Heart left ventricle (tissue), 16 donors: ENCODE measurements at regions not wholly inside any gene's neighbourhood (a gene's known extent, or its start where the extent isn't known, plus 50 kb on each side); places are given as distances from the start of the nearest gene placed in this dataset.

Experiments used
- ATAC-seq, 4 donors: fragments of 200-7000 bp; cut with Tn5 transposase; one replicate each; pipeline ENCODE4 v1.9.1; 2020 to 2022; ENCODE audit warnings: moderate library complexity in 4 of 4, mild to moderate bottlenecking in 3 of 4, moderate number of reproducible peaks in 1 of 4
- DNase-seq, 5 donors: peaks; one replicate each; pipeline ENCODE4 v3.0.0-alpha.2; 2020
- H3K27ac ChIP-seq, 12 donors: fragments of 200-600 bp; sonication (generic) in 4 of 12; one replicate each; pipeline versions ENCODE4 v1.5.0 to v1.8.0; 2016 to 2022; ENCODE audit warnings: mild to moderate bottlenecking in 2 of 12
- H3K27me3 ChIP-seq, 9 donors: fragments of 200-600 bp; sonication (generic) in 2 of 9; one replicate each; pipeline versions ENCODE4 v1.5.1 to v1.8.0; 2016 to 2022; ENCODE audit warnings: mild to moderate bottlenecking in 3 of 9
- H3K36me3 ChIP-seq, 9 donors: fragments of 200-600 bp; sonication (generic) in 2 of 9; one replicate each; pipeline versions ENCODE4 v1.5.0 to v1.8.0; 2018 to 2022; ENCODE audit warnings: mild to moderate bottlenecking in 2 of 9
- H3K4me1 ChIP-seq, 12 donors: fragments of 200-600 bp; sonication (generic) in 4 of 12; one replicate each; pipeline versions ENCODE4 v1.5.0 to v1.8.0; 2016 to 2022; ENCODE audit warnings: mild to moderate bottlenecking in 3 of 12
- H3K4me3 ChIP-seq, 12 donors: fragments of 200-600 bp; sonication (generic) in 4 of 12; one replicate each; pipeline versions ENCODE4 v1.5.0 to v1.8.0; 2017 to 2022; ENCODE audit warnings: mild to moderate bottlenecking in 9 of 12, moderate library complexity in 4 of 12
- H3K9me3 ChIP-seq, 12 donors: fragments of 200-600 bp; sonication (generic) in 4 of 12; one replicate each; pipeline versions ENCODE4 v1.5.0 to v1.8.0; 2016 to 2022; ENCODE audit warnings: mild to moderate bottlenecking in 1 of 12
- CTCF ChIP-seq, 12 donors: fragments of 200-600 bp; sonication (generic) in 4 of 12; IDR thresholded peaks; one replicate each; pipeline versions ENCODE4 v1.5.0 to v1.8.0; 2018 to 2022; ENCODE audit warnings: antibody characterized with exemption in 12 of 12, mild to moderate bottlenecking in 5 of 12
- POLR2A ChIP-seq, 2 donors: fragments of 450-650 bp; IDR thresholded peaks; one replicate each; pipeline ENCODE4 v1.6.1; 2017; ENCODE audit warnings: antibody characterized with exemption in 2 of 2, mild to moderate bottlenecking in 2 of 2, moderate library complexity in 2 of 2
- WGBS, 4 donors: extraction: QIAGEN DNeasy Blood & Tissue Kit in 2 of 4; methylation state at CpG; one replicate each; pipeline versions ENCODE4 v1.1.5 to v1.1.7; 2013 to 2018; 5-methylcytosine and 5-hydroxymethylcytosine counted together
- intact Hi-C, 10 donors: fragments of 100-400 bp; cut with DNase I; formaldehyde crosslinking; loops; one replicate each; pipeline versions ENCODE4 v1.11.1 to v1.14.2; 2022
- donor health status: ischemic (EF 13 %, LVEDD 7.1; RV severe dilation, severe dysfunction).
- donor health status: healthy with polysubstance abuse.
- donor health status: DM: no; HTN: yes; CAD: no.
- donor health status: DM: no; HTN: no; CAD: no.
- donor health status: ischemic (EF 25% LVEDD 6.9; RV normal size, moderate dysfunction).
- donor health status: ischemic (EF 25% LVEDD 5.7; RV mildly dilated, moderate dysfunction).
- donor health status: healthy.
- donor health status: DM: yes; HTN: yes; CAD: no.
- donor health status: ischemic (EF 35%, LVEDD 5.7; RV mildly dilated, moderate dysfunction).
- donor health status: nonischemic (EF 11% LVEDD 7.7; RV severe dilation, severe dysfunction).
- donor health status: DM: yes; HTN: yes; CAD: no.
- donor health status: PGD.
- donor health status: ischemic (EF 29% LVEDD 5.4; RV normal size, mild dysfunction).
- donor health status: nonischemic (EF 23%, LVEDD 6.1; RV moderate dilation, normal function).

- Histone ChIP-seq H3K27me3 (no peaks in the 10 kb centered on the region), H3K27ac (no peak overlapping the region), H3K4me3 (no peak overlapping the region), H3K4me1 (peaks cover 0 to 3% (median 0%) of the 10 kb centered on the region in 12 donors), H3K36me3 (no peaks in the 10 kb centered on the region), H3K9me3 (no peaks in the 10 kb centered on the region)
- ATAC-seq (no peak), DNase-seq (no peak)
- TF ChIP-seq CTCF (IDR thresholded peaks at IDR 0.05) (no peak), POLR2A (IDR thresholded peaks at IDR 0.05) (no peak)
- intact Hi-C loops: no loop called here
- 70 to 86% (median 80%) methylated on average over 1 of the region's 1 CpG for WGBS, 4 donors
Measured at GRCh38 chr6:79377047-79377446, 142.6 kb upstream of the HMGN3 start.

DNA sequence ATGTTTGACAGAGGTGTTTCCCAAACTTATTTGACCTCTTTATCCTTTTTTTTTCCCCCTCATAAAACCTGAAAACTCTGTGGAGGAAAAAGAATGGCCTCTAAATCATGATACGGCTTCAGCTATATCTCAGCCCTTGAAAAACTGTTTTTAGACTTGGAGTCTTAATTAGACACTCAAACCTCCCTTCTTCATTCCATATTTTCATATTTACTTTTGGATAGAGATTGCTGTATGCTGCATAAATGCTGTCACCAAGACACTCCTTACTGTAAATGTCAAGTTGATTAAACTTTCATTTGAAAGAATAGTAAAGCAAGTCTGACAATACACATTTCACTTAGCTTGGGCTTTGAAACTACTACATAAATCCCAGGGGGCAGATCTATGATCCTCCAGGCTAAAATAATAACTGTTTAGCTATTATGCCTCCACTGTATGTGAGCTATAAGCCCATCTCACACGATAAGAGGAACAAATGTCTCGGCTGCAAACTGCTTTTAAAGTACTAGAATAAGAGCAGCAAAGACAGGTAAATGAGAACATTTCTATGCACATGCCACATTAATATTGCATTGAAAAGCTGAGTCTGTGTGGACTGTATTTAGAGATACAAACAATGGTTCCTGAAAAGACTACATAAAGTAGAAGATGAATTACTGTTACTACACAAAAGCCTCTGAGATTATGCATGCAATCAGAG, 141.3 kb upstream of the HMGN3 start:
- Histone ChIP-seq H3K27ac (no peak overlapping the region), H3K4me1 (peaks cover 0 to 3% (median 0%) of the 10 kb centered on the region in 12 donors), H3K36me3 (no peaks in the 10 kb centered on the region), H3K9me3 (peaks cover 0 to 1% (median 0%) of the 10 kb centered on the region in 12 donors), H3K4me3 (no peak overlapping the region), H3K27me3 (no peaks in the 10 kb centered on the region)
- DNase-seq (no peak), ATAC-seq (no peak)
- 63 to 82% (median 73%) methylated on average over 3 of the region's 3 CpGs for WGBS, 4 donors
- TF ChIP-seq CTCF (IDR thresholded peaks at IDR 0.05): no peak
- TF ChIP-seq POLR2A (IDR thresholded peaks at IDR 0.05): no peak
- intact Hi-C loops: no loop called here

- H3K4me3 ChIP-seq: no peak overlapping the region
- intact Hi-C loops: no loop called here
- peaks cover 0 to 3% (median 0%) of the 10 kb centered on the region in 12 donors for H3K4me1 ChIP-seq
- no peak for TF ChIP-seq POLR2A (IDR thresholded peaks at IDR 0.05)
- no peak for TF ChIP-seq CTCF (IDR thresholded peaks at IDR 0.05)
- ATAC-seq: no peak
- peaks cover 0 to 16% (median 9%) of the 10 kb centered on the region in 12 donors for H3K9me3 ChIP-seq
- H3K27ac ChIP-seq: no peak overlapping the region
- 96 to 98% (median 97%) methylated on average over 1 of the region's 1 CpG for WGBS, 4 donors
- no peak for DNase-seq
- no peaks in the 10 kb centered on the region for H3K27me3 ChIP-seq
- H3K36me3 ChIP-seq: no peaks in the 10 kb centered on the region
Measured at GRCh38 chr6:79374308-79374707, 139.8 kb upstream of the HMGN3 start.

DNA sequence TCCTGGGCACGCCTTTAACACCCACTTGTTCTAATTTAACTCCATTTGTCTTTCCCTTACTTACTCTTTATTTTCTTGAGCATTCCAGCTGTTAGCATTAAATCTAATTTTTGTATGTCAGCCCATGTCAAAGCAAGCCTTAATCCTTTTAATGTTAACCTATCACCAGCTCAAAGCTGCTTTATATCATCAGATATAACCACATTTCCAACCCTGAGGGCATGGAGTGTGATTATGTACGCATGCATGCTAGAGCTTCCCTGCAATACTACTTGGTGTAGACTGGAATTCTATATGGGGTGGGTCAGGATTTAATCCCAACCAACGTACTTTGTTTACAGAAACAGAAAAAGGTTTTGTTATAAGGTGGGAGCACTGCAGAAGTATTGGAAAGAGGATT, 139.4 kb upstream of the HMGN3 start:
- H3K27ac ChIP-seq: no peak overlapping the region
- no peaks in the 10 kb centered on the region for H3K36me3 ChIP-seq
- H3K27me3 ChIP-seq: no peaks in the 10 kb centered on the region
- DNase-seq (no peak), ATAC-seq (no peak)
- TF ChIP-seq CTCF (IDR thresholded peaks at IDR 0.05): no peak
- TF ChIP-seq POLR2A (IDR thresholded peaks at IDR 0.05): no peak
- WGBS, 4 donors: 74 to 86% (median 80%) methylated on average over 3 of the region's 3 CpGs
- intact Hi-C loops: no loop called here
- peaks cover 0 to 19% (median 12%) of the 10 kb centered on the region in 12 donors for H3K9me3 ChIP-seq
- peaks cover 0 to 3% (median 0%) of the 10 kb centered on the region in 12 donors for H3K4me1 ChIP-seq
- H3K4me3 ChIP-seq: no peak overlapping the region
